HepG2 (cell line): ENCODE measurements at regions not wholly inside any gene's neighbourhood (a gene's known extent, or its start where the extent isn't known, plus 50 kb on each side); places are given as distances from the start of the nearest gene placed in this dataset.

Experiments used
- ATAC-seq: fragments of 200-7000 bp; cut with Tn5 transposase; 3 replicates; pipeline ENCODE4 v1.9.1; 2020; ENCODE audit warnings: mild to moderate bottlenecking, moderate library complexity
- BruUV-seq: library from RNA; stranded (reverse); fragments of 400-500 nt; replicated peaks from 2 replicates; lab custom pipeline; 2021; lab: Mats Ljungman, UMichigan
- CTCF ChIA-PET: fragments of 300-600 bp; formaldehyde crosslinking; extraction: SDS; loops from one replicate; lab custom pipeline; 2021; ENCODE audit warnings: low total read pairs, inconsistent platforms, low intra/inter-chr PET ratio; lab: Yijun Ruan, JAX
- POLR2A ChIA-PET: fragments of 350-600 bp; sonication (Branson Sonifier 250); formaldehyde crosslinking; loops from one replicate; lab custom pipeline; 2020; ENCODE audit warnings: antibody characterized with exemption, inconsistent platforms; lab: Yijun Ruan, JAX
- DNase-seq: peaks from one replicate; pipeline ENCODE4 v3.0.0-alpha.2; 2015; ENCODE audit warnings: low spot score
- FAIRE-seq: peaks from 3 replicates; lab custom pipeline; 2011; peaks lifted over from hg19 to GRCh38; lab: Jason Lieb, UNC
- H2AFZ ChIP-seq: one replicate; pipeline ENCODE4 v1.6.1; 2011; ENCODE audit warnings: low read length, inconsistent platforms
- H3K27ac ChIP-seq: fragments of 300-600 bp; 3 replicates; pipeline ENCODE4 v1.8.0; 2011; ENCODE audit warnings: mixed run types, mild to moderate bottlenecking, mixed read lengths, low read length, inconsistent platforms; ENCODE audit not compliant: insufficient read depth; ENCODE audit errors: extremely low read length
- H3K27me3 ChIP-seq, 2 experiments: fragments of 200-600 bp in 1 of 2; 2 replicates in 1 of 2; 3 replicates in 1 of 2; pipeline versions ENCODE4 v1.6.0 to v1.8.0; 2011; ENCODE audit warnings: low read length in 2 of 2, mild to moderate bottlenecking in 2 of 2, moderate library complexity in 2 of 2, inconsistent platforms in 1 of 2; ENCODE audit not compliant: insufficient read depth in 2 of 2, control insufficient read depth in 1 of 2
- H3K36me3 ChIP-seq, 2 experiments: fragments of 200-600 bp in 1 of 2; replicated peaks in 1 of 2; 2 replicates in 1 of 2; 3 replicates in 1 of 2; pipeline versions ENCODE4 v1.5.1 to v1.8.0; 2011; ENCODE audit warnings: low read length in 2 of 2, inconsistent platforms in 1 of 2; ENCODE audit not compliant: insufficient read depth in 2 of 2, control insufficient read depth in 1 of 2
- H3K4me1 ChIP-seq: 2 replicates; pipeline ENCODE4 v1.5.1; 2012; ENCODE audit warnings: low read length, inconsistent platforms; ENCODE audit not compliant: insufficient read depth
- H3K4me2 ChIP-seq: 2 replicates; pipeline ENCODE4 v1.6.0; 2011; ENCODE audit warnings: low read depth, low read length, inconsistent platforms
- H3K4me3 ChIP-seq, 3 experiments: fragments of 200-600 bp in 1 of 3; sonication (generic), shearing (Covaris generic) in 1 of 3; replicated peaks in 1 of 3; 2 replicates each; pipeline ENCODE4 v1.5.1; 2011 to 2016; ENCODE audit warnings: low read length in 3 of 3, inconsistent platforms in 2 of 3, low read depth in 2 of 3, mild to moderate bottlenecking in 2 of 3, control low read depth in 1 of 3, mixed read lengths in 1 of 3; ENCODE audit not compliant: insufficient read depth in 1 of 3
- H3K79me2 ChIP-seq: one replicate; pipeline ENCODE4 v1.6.1; 2011; ENCODE audit warnings: low read length, inconsistent platforms; ENCODE audit not compliant: insufficient read depth
- H3K9ac ChIP-seq: 2 replicates; pipeline ENCODE4 v1.6.0; 2011; ENCODE audit warnings: mild to moderate bottlenecking, low read depth, low read length, inconsistent platforms; ENCODE audit not compliant: insufficient read depth
- H3K9me3 ChIP-seq: 2 replicates; pipeline ENCODE4 v1.5.1; 2012; ENCODE audit warnings: mild to moderate bottlenecking, low read length
- H4K20me1 ChIP-seq: 2 replicates; pipeline ENCODE4 v1.6.0; 2011; ENCODE audit warnings: inconsistent platforms, mild to moderate bottlenecking, low read length, moderate library complexity; ENCODE audit not compliant: insufficient read depth
- CENPBD1 ChIP-seq: sonication (generic); formaldehyde crosslinking; IDR thresholded peaks from 2 replicates; pipeline ENCODE4 v1.8.0; 2022; ENCODE audit warnings: missing genetic modification reagents, low read depth, mild to moderate bottlenecking, borderline replicate concordance
- FOXA1 ChIP-seq, 2 experiments: fragments of 450-650 bp in 1 of 2; sonication (generic) in 1 of 2; formaldehyde crosslinking in 1 of 2; IDR thresholded peaks; 2 replicates each; pipeline versions ENCODE4 v1.4.0 to v1.6.1; 2016 to 2020; ENCODE audit warnings: missing genetic modification reagents in 1 of 2
- MBD4 ChIP-seq: IDR thresholded peaks from 2 replicates; pipeline ENCODE4 v1.6.1; 2012; ENCODE audit warnings: low read length, inconsistent platforms, borderline replicate concordance
- PHF5A ChIP-seq: IDR thresholded peaks from one replicate; pipeline ENCODE4 v1.6.1; 2018; ENCODE audit warnings: low read depth, missing genetic modification reagents; ENCODE audit not compliant: unreplicated experiment
- SP2 ChIP-seq: sonication (generic); formaldehyde crosslinking; IDR thresholded peaks from 2 replicates; pipeline ENCODE4 v1.5.1; 2020; ENCODE audit warnings: mild to moderate bottlenecking, missing genetic modification reagents
- SRF ChIP-seq: IDR thresholded peaks from 2 replicates; pipeline ENCODE4 v1.6.1; 2011; ENCODE audit warnings: mild to moderate bottlenecking, low read depth, low read length, moderate library complexity
- ZBTB42 ChIP-seq: sonication (generic); formaldehyde crosslinking; IDR thresholded peaks from 2 replicates; pipeline ENCODE4 v1.5.0; 2020; ENCODE audit warnings: mild to moderate bottlenecking, missing genetic modification reagents
- ZFYVE20 ChIP-seq: sonication (generic); formaldehyde crosslinking; IDR thresholded peaks from 2 replicates; pipeline ENCODE4 v1.8.0; 2023; ENCODE audit warnings: low read depth, mild to moderate bottlenecking, moderate library complexity, missing genetic modification reagents, borderline replicate concordance
- ZNF280D ChIP-seq: sonication (generic); formaldehyde crosslinking; IDR thresholded peaks from 2 replicates; pipeline ENCODE4 v1.5.1; 2020; ENCODE audit warnings: mild to moderate bottlenecking, missing genetic modification reagents
- ZNF331 ChIP-seq: sonication (generic); formaldehyde crosslinking; IDR thresholded peaks from 2 replicates; pipeline ENCODE4 v1.4.0; 2020; ENCODE audit warnings: missing genetic modification reagents
- ZNF546 ChIP-seq: sonication (generic); formaldehyde crosslinking; conservative IDR thresholded peaks from 2 replicates; pipeline ENCODE4 v1.8.1; 2023; ENCODE audit warnings: mild to moderate bottlenecking, missing genetic modification reagents
- ZNF589 ChIP-seq: sonication (generic); formaldehyde crosslinking; conservative IDR thresholded peaks from 2 replicates; pipeline ENCODE4 v1.8.0; 2022; ENCODE audit warnings: mild to moderate bottlenecking, moderate library complexity, missing genetic modification reagents
- ZNF773 ChIP-seq: sonication (generic); formaldehyde crosslinking; IDR thresholded peaks from 2 replicates; pipeline ENCODE4 v1.4.0; 2020; ENCODE audit warnings: missing genetic modification reagents, borderline replicate concordance
- ZNF800 ChIP-seq: sonication (generic); formaldehyde crosslinking; IDR thresholded peaks from 2 replicates; pipeline ENCODE4 v1.4.0; 2020; ENCODE audit warnings: missing genetic modification reagents
- ZNF883 ChIP-seq: sonication (generic); formaldehyde crosslinking; IDR thresholded peaks from 2 replicates; pipeline ENCODE4 v1.5.1; 2020; ENCODE audit warnings: mild to moderate bottlenecking, missing genetic modification reagents; ENCODE audit errors: not compliant biosample characterization
- ZSCAN12 ChIP-seq: sonication (generic); formaldehyde crosslinking; IDR thresholded peaks from 2 replicates; pipeline ENCODE4 v1.9.0; 2021; ENCODE audit warnings: mild to moderate bottlenecking, missing genetic modification reagents
- WGBS: methylation state at CpG from one replicate; pipeline ENCODE4 v1.1.6; 2017; ENCODE audit warnings: low lambda C conversion rate; 5-methylcytosine and 5-hydroxymethylcytosine counted together
- in situ Hi-C: cut with HindIII; loops from 2 replicates; pipeline ENCODE4 v1.10.0; 2017; ENCODE audit warnings: low pct_unique_long_range_greater_than_20kb; ENCODE audit not compliant: extremely low pct_ligation_motif_present
- intact Hi-C: fragments of 100-400 bp; cut with micrococcal nuclease; formaldehyde crosslinking; loops from one replicate; pipeline ENCODE4 v1.10.0; 2022; ENCODE audit not compliant: unreplicated experiment

- no peak for TF ChIP-seq ZNF773 (CRISPR knock-in tag)
- no peak for TF ChIP-seq ZBTB42 (CRISPR knock-in tag)
- TF ChIP-seq ZNF800 (CRISPR knock-in tag): no peak
Observed at GRCh38 chr6:90877616-90878015, 290.7 kb upstream of the MAP3K7 start (continued).

GRCh38 chr6:90874931-90875330 is 288.1 kb upstream of the MAP3K7 start:
- no TSS peak for BruUV-seq
- TF ChIP-seq FOXA1 (IDR thresholded peaks at IDR 0.05): no peak
- no peak for TF ChIP-seq FOXA1 (CRISPR knock-in tag; IDR thresholded peaks at IDR 0.05)
- TF ChIP-seq PHF5A (CRISPR knock-in tag): no peak
- no peak for TF ChIP-seq ZFYVE20 (CRISPR knock-in tag)
- no peak for TF ChIP-seq ZNF546 (CRISPR knock-in tag)
- no peak for TF ChIP-seq SP2 (CRISPR knock-in tag)
- TF ChIP-seq ZNF280D (CRISPR knock-in tag): no peak
- no peak for TF ChIP-seq ZNF331 (CRISPR knock-in tag)
- no peak for TF ChIP-seq MBD4
- no peak for TF ChIP-seq CENPBD1 (CRISPR knock-in tag)
- TF ChIP-seq SRF: no peak
- TF ChIP-seq ZNF883 (CRISPR knock-in tag): no peak
- TF ChIP-seq ZNF589: no peak
- no peak for TF ChIP-seq ZSCAN12 (CRISPR knock-in tag)
- peaks cover 0 to 10% of the 10 kb centered on the region in 2 experiments; a peak in 2 of 5 replicates for H3K27me3 ChIP-seq
- no peaks in the 10 kb centered on the region for H3K79me2 ChIP-seq
- H3K4me1 ChIP-seq: no peaks in the 10 kb centered on the region
- H3K36me3 ChIP-seq: no peaks in the 10 kb centered on the region
- H3K9me3 ChIP-seq: no peaks in the 10 kb centered on the region
- FAIRE-seq (no peak), ATAC-seq (no peak), DNase-seq (no peak)
- POLR2A ChIA-PET: no interaction called here
- H3K4me3 ChIP-seq: no peak overlapping the region
- CTCF ChIA-PET: no interaction called here
- 11% methylated on average over 4 of the region's 4 CpGs for WGBS
- no peak overlapping the region for H3K9ac ChIP-seq
- H2AFZ ChIP-seq: no peak overlapping the region
- in situ Hi-C loops (no loop called here), intact Hi-C loops (no loop called here)
- H3K4me2 ChIP-seq: no peak overlapping the region
- H4K20me1 ChIP-seq: no peaks in the 10 kb centered on the region
- no peak overlapping the region for H3K27ac ChIP-seq
